MM.1S (cell line): ENCODE measurements at regions not wholly inside any gene's neighbourhood (a gene's known extent, or its start where the extent isn't known, plus 50 kb on each side); places are given as distances from the start of the nearest gene placed in this dataset.

Experiments
- DNase-seq: peaks from one replicate; pipeline ENCODE4 v3.0.0-alpha.2; 2015
- H2AFZ ChIP-seq: fragments of 300-600 bp; sonication (generic); 2 replicates; pipeline ENCODE4 v1.6.0; 2016; ENCODE audit warnings: antibody characterized with exemption, low read length
- H3F3A ChIP-seq: fragments of 300-600 bp; sonication (generic); 2 replicates; pipeline ENCODE4 v1.6.1; 2016; ENCODE audit warnings: mild to moderate bottlenecking, antibody characterized with exemption, low read length, moderate library complexity, mixed read lengths; ENCODE audit not compliant: insufficient read depth
- H3K27ac ChIP-seq: fragments of 300-600 bp; sonication (generic); 2 replicates; pipeline ENCODE4 v1.5.1; 2016; ENCODE audit warnings: mild to moderate bottlenecking, low read length
- H3K27me3 ChIP-seq: fragments of 300-600 bp; sonication (generic); replicated peaks from 2 replicates; pipeline ENCODE4 v1.6.0; 2016; ENCODE audit warnings: low read length; ENCODE audit not compliant: insufficient read depth
- H3K36me3 ChIP-seq: fragments of 300-600 bp; sonication (generic); replicated peaks from 2 replicates; pipeline ENCODE4 v1.6.1; 2016; ENCODE audit warnings: mild to moderate bottlenecking, low read length, mixed read lengths; ENCODE audit not compliant: insufficient read depth
- H3K4me1 ChIP-seq: fragments of 300-600 bp; sonication (generic); 2 replicates; pipeline ENCODE4 v1.6.1; 2016; ENCODE audit warnings: low read length, mixed read lengths
- H3K4me2 ChIP-seq: fragments of 300-600 bp; sonication (generic); 2 replicates; pipeline ENCODE4 v1.6.0; 2016; ENCODE audit warnings: low read depth, low read length
- H3K4me3 ChIP-seq: fragments of 300-600 bp; sonication (generic); 2 replicates; pipeline ENCODE4 v1.5.1; 2016; ENCODE audit warnings: low read length, mixed read lengths
- H3K79me2 ChIP-seq: fragments of 300-600 bp; sonication (generic); 2 replicates; pipeline ENCODE4 v1.6.1; 2016; ENCODE audit warnings: mixed run types, low read length, mixed read lengths
- H3K9ac ChIP-seq: fragments of 300-600 bp; sonication (generic); 2 replicates; pipeline ENCODE4 v1.6.1; 2016; ENCODE audit warnings: low read length, mixed read lengths
- H3K9me2 ChIP-seq: fragments of 300-600 bp; sonication (generic); replicated peaks from 2 replicates; pipeline ENCODE4 v1.6.1; 2016; ENCODE audit warnings: mild to moderate bottlenecking, low read length, mixed read lengths; ENCODE audit not compliant: insufficient read depth
- H3K9me3 ChIP-seq: fragments of 300-600 bp; sonication (generic); replicated peaks from 2 replicates; pipeline ENCODE4 v1.6.1; 2016; ENCODE audit warnings: mild to moderate bottlenecking, low read length, mixed read lengths; ENCODE audit not compliant: insufficient read depth
- H4K20me1 ChIP-seq: fragments of 300-600 bp; sonication (generic); 2 replicates; pipeline ENCODE4 v1.6.1; 2016; ENCODE audit warnings: mild to moderate bottlenecking, low read length, moderate library complexity, mixed read lengths; ENCODE audit not compliant: insufficient read depth
- EZH2 ChIP-seq: fragments of 300-600 bp; sonication (generic); optimal IDR thresholded peaks from 2 replicates; pipeline ENCODE3; 2017; ENCODE audit warnings: low read depth, mild to moderate bottlenecking, antibody characterized with exemption, low read length, mixed read lengths
- EZH2phosphoT487 ChIP-seq: fragments of 300-600 bp; sonication (generic); IDR thresholded peaks from 2 replicates; pipeline ENCODE4 v1.6.1; 2018; ENCODE audit warnings: antibody characterized with exemption, low read length
- TF ChIP-seq, protein P1 (sequence below): fragments of 300-600 bp; sonication (generic); IDR thresholded peaks from 2 replicates; pipeline ENCODE4 v1.5.1; 2016; ENCODE audit warnings: antibody characterized with exemption, low read length, mixed read lengths

DNA sequence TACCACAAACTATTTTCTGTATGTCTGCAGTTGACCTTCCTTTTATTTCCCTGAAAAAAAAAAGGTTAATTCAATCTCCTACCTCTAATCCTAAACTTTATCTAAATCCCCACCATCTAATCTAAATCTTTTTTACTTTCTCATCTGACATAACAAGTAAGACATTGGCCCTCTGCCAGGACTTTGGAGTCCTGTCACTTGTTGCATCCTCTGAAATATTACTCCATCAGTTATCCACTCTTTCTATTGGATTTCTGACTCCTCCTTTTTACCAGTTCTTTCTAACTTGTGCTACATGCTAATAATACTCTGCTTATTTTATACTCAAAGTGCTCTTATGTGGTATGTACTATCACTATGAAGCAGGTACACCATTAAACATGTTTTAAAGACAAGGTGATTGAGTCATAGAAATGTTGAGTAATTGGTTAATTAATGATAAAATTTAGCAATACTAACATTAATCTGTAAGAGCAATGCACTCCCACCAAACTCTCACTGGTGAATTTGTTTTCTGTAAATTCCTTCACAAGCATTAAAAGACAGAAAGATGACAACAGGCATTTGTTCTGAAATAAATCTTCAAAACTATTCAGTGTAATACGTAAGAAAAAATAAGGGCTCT is 914.2 kb upstream of the RAG2 start:
- Histone ChIP-seq H2AFZ (no peak overlapping the region), H3K4me3 (no peak overlapping the region), H3K4me1 (no peaks in the 10 kb centered on the region), H4K20me1 (no peaks in the 10 kb centered on the region), H3K4me2 (no peak overlapping the region), H3K79me2 (no peaks in the 10 kb centered on the region), H3K27me3 (no peaks in the 10 kb centered on the region), H3K9me3 (no peaks in the 10 kb centered on the region), H3K27ac (no peak overlapping the region), H3K9ac (no peak overlapping the region), H3K36me3 (no peaks in the 10 kb centered on the region), H3F3A (no peaks in the 10 kb centered on the region), H3K9me2 (no peaks in the 10 kb centered on the region)
- no peak for DNase-seq
- TF ChIP-seq EZH2phosphoT487 = no peak
- TF ChIP-seq, protein P1, sequence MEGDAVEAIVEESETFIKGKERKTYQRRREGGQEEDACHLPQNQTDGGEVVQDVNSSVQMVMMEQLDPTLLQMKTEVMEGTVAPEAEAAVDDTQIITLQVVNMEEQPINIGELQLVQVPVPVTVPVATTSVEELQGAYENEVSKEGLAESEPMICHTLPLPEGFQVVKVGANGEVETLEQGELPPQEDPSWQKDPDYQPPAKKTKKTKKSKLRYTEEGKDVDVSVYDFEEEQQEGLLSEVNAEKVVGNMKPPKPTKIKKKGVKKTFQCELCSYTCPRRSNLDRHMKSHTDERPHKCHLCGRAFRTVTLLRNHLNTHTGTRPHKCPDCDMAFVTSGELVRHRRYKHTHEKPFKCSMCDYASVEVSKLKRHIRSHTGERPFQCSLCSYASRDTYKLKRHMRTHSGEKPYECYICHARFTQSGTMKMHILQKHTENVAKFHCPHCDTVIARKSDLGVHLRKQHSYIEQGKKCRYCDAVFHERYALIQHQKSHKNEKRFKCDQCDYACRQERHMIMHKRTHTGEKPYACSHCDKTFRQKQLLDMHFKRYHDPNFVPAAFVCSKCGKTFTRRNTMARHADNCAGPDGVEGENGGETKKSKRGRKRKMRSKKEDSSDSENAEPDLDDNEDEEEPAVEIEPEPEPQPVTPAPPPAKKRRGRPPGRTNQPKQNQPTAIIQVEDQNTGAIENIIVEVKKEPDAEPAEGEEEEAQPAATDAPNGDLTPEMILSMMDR = no peak
- no peak for TF ChIP-seq EZH2

DNA sequence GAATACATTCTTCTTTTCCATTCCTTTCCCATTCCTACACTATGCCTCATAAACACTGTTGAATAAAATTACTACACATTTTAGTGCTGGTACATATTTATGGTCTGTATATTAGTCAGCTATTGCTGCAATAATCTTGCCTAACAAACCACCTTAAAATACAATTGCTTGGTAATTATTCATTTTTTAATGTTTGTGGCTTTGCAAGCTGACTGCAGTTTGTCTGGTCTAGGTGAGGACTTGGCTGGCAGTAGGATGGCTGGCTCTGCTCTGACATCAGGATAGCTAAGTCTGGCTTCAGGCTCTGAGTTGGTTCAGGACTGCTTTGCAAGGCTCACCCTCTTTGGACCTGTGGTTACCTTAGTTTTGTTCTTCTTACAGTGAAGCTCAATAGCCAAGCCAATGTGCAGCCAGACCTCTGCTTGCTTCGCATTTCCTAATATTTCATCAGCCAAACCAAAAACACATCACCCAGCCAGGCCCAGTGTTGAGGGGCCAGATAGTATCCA is 913.4 kb upstream of the RAG2 start:
- H3K27ac ChIP-seq = no peak overlapping the region
- H2AFZ ChIP-seq = no peak overlapping the region

DNA sequence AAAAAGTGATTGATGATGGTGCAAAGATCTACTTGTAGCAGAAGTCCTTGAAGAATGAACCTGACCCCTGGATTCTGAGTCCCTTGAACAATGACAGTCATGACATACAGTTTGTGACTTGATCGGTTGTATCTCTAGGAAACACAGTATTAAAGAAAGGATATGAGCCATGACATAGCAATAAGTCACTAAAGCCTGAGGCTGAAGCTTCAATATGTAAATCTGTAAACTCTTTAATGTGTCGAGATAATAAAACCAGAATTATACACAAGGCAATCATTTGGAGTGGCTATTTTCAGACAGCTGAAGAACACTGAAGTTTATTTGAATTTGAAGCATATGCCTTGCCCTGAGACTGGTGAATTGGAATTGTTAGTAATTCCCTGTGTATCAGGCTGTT is 911.5 kb upstream of the RAG2 start:
- Histone ChIP-seq H3K4me3 (no peak overlapping the region), H3K9me3 (no peaks in the 10 kb centered on the region), H3K27me3 (no peaks in the 10 kb centered on the region), H3K4me1 (peaks cover 12% of the 10 kb centered on the region), H3K9me2 (no peaks in the 10 kb centered on the region), H3K79me2 (no peaks in the 10 kb centered on the region), H3K36me3 (no peaks in the 10 kb centered on the region), H3K9ac (no peak overlapping the region), H2AFZ (no peak overlapping the region), H3K4me2 (no peak overlapping the region), H3F3A (peaks cover 6% of the 10 kb centered on the region), H4K20me1 (no peaks in the 10 kb centered on the region), H3K27ac (no peak overlapping the region)
- no peak for DNase-seq
- no peak for TF ChIP-seq EZH2
- TF ChIP-seq EZH2phosphoT487 = no peak
- TF ChIP-seq, protein P1 = no peak

More for the DNA sequence above, 913.4 kb upstream of the RAG2 start:
- Histone ChIP-seq H3K36me3 (no peaks in the 10 kb centered on the region), H3K9me2 (no peaks in the 10 kb centered on the region), H3K4me1 (no peaks in the 10 kb centered on the region), H3K9me3 (no peaks in the 10 kb centered on the region), H3K4me3 (no peak overlapping the region), H3K27me3 (no peaks in the 10 kb centered on the region), H3F3A (no peaks in the 10 kb centered on the region), H3K79me2 (no peaks in the 10 kb centered on the region), H4K20me1 (no peaks in the 10 kb centered on the region), H3K9ac (no peak overlapping the region), H3K4me2 (no peak overlapping the region)
- DNase-seq = no peak
- TF ChIP-seq, protein P1 = no peak
- TF ChIP-seq EZH2phosphoT487 = no peak
- no peak for TF ChIP-seq EZH2
